DOHH2 (cell line): ENCODE measurements at regions not wholly inside any gene's neighbourhood (a gene's known extent, or its start where the extent isn't known, plus 50 kb on each side); places are given as distances from the start of the nearest gene placed in this dataset.

Experiments used
- CTCF ChIP-seq: fragments of 200-600 bp; sonication (generic); IDR thresholded peaks from one replicate; pipeline ENCODE4 v1.5.1; 2014; ENCODE audit warnings: antibody characterized with exemption, mild to moderate bottlenecking, low read depth, low read length; ENCODE audit not compliant: poor library complexity, severe bottlenecking
- EZH2phosphoT487 ChIP-seq: fragments of 200-600 bp; sonication (generic); IDR thresholded peaks from 2 replicates; pipeline ENCODE4 v1.6.1; 2017; ENCODE audit warnings: borderline replicate concordance, mild to moderate bottlenecking, antibody characterized with exemption, low read length, moderate library complexity, mixed read lengths

- TF ChIP-seq CTCF (no peak), EZH2phosphoT487 (no peak)
Measured at GRCh38 chrX:146967306-146967705, 152.8 kb upstream of the CXorf51A start.
